PC-3 (cell line): ENCODE measurements at regions not wholly inside any gene's neighbourhood (a gene's known extent, or its start where the extent isn't known, plus 50 kb on each side); places are given as distances from the start of the nearest gene placed in this dataset.

ENCODE experiments used
- EZH2 ChIP-seq: fragments of 300-600 bp; sonication (generic); IDR thresholded peaks from one replicate; pipeline ENCODE4 v1.6.1; 2017; ENCODE audit warnings: antibody characterized with exemption, mild to moderate bottlenecking, low read length; ENCODE audit not compliant: unreplicated experiment
- EZH2phosphoT487 ChIP-seq: fragments of 300-600 bp; sonication (generic); IDR thresholded peaks from 2 replicates; pipeline ENCODE4 v1.6.1; 2018; ENCODE audit warnings: mild to moderate bottlenecking, antibody characterized with exemption, low read length, borderline replicate concordance
- TF ChIP-seq, protein P1 (sequence below): fragments of 300-600 bp; sonication (generic); conservative IDR thresholded peaks from 2 replicates; pipeline ENCODE4 v1.5.1; 2017; ENCODE audit warnings: antibody characterized with exemption, low read depth, mild to moderate bottlenecking, low read length

DNA sequence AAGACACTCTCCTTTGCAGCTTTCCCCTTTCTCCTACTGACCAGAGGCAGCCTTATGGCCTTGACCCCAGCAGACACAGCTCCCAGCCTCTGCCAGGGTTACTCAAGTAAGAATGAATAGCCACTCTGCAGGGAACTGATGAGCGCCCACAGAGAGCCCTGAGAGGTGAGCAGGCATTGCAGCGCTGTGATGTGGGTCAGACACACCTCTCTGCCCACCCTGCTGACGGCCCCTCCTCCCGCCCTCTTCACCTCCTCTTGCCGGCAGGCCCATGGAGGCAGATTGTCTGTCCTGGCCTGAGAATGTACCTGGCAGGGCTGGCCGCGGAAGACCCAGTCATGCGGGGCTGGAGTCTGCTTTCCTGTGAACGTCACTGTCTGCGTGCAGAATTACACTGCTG, 512.6 kb upstream of the PPP2R3A start:
- TF ChIP-seq, protein P1, sequence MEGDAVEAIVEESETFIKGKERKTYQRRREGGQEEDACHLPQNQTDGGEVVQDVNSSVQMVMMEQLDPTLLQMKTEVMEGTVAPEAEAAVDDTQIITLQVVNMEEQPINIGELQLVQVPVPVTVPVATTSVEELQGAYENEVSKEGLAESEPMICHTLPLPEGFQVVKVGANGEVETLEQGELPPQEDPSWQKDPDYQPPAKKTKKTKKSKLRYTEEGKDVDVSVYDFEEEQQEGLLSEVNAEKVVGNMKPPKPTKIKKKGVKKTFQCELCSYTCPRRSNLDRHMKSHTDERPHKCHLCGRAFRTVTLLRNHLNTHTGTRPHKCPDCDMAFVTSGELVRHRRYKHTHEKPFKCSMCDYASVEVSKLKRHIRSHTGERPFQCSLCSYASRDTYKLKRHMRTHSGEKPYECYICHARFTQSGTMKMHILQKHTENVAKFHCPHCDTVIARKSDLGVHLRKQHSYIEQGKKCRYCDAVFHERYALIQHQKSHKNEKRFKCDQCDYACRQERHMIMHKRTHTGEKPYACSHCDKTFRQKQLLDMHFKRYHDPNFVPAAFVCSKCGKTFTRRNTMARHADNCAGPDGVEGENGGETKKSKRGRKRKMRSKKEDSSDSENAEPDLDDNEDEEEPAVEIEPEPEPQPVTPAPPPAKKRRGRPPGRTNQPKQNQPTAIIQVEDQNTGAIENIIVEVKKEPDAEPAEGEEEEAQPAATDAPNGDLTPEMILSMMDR, result no peak
- no peak for TF ChIP-seq EZH2
- TF ChIP-seq EZH2phosphoT487, result no peak
